ENCODE measurements at regions not wholly inside any gene's neighbourhood (a gene's known extent, or its start where the extent isn't known, plus 50 kb on each side); places are given as distances from the start of the nearest gene placed in this dataset.

DNA sequence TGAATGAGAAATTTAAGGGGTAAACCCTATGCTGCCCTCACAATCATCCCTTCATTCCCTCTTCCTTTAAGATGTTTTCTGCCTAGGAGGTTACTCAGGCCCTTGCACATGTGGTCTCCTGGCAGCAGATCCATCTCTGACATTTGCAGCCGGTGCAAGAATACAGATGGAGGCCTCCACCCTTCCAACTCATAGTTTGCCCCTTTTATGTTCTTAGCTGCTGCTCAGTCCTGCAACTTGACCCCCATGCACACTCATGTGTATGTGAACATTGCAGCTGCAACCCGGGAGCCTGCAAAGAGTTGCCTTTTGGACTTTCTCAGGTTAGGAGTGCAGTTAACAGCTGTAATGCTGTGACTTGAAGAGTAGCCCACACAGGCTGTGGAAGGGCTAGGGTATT is 131.9 kb upstream of the SGK1 start:
- DNase-seq (ENCODE audit: low spot score, unreplicated experiment) = no peak
- H3K27ac Mint-ChIP-seq = no peak overlapping the region
- no peaks in the 10 kb centered on the region for H3K27me3 Mint-ChIP-seq
- H3K4me1 Mint-ChIP-seq (ENCODE audit: low read depth) = peaks cover 43% of the 10 kb centered on the region
- H3K4me3 Mint-ChIP-seq (ENCODE audit: low read depth) = no peak overlapping the region
- TF ChIP-seq, protein P1, sequence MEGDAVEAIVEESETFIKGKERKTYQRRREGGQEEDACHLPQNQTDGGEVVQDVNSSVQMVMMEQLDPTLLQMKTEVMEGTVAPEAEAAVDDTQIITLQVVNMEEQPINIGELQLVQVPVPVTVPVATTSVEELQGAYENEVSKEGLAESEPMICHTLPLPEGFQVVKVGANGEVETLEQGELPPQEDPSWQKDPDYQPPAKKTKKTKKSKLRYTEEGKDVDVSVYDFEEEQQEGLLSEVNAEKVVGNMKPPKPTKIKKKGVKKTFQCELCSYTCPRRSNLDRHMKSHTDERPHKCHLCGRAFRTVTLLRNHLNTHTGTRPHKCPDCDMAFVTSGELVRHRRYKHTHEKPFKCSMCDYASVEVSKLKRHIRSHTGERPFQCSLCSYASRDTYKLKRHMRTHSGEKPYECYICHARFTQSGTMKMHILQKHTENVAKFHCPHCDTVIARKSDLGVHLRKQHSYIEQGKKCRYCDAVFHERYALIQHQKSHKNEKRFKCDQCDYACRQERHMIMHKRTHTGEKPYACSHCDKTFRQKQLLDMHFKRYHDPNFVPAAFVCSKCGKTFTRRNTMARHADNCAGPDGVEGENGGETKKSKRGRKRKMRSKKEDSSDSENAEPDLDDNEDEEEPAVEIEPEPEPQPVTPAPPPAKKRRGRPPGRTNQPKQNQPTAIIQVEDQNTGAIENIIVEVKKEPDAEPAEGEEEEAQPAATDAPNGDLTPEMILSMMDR (IDR thresholded peaks at IDR 0.05; ENCODE audit: unreplicated experiment) = no peak
- H3K36me3 Mint-ChIP-seq (ENCODE audit: insufficient read depth) = no peaks in the 10 kb centered on the region
- no peaks in the 10 kb centered on the region for H3K9me3 Mint-ChIP-seq (ENCODE audit: low read depth)

- no peaks in the 10 kb centered on the region for H3K36me3 Mint-ChIP-seq (ENCODE audit: insufficient read depth)
- no peak overlapping the region for H3K27ac Mint-ChIP-seq
- no peak overlapping the region for H3K4me3 Mint-ChIP-seq (ENCODE audit: low read depth)
- no peak for DNase-seq (ENCODE audit: low spot score, unreplicated experiment)
- TF ChIP-seq, protein P1 (IDR thresholded peaks at IDR 0.05; ENCODE audit: unreplicated experiment) = no peak
- H3K27me3 Mint-ChIP-seq = no peaks in the 10 kb centered on the region
- peaks cover 35% of the 10 kb centered on the region for H3K4me1 Mint-ChIP-seq (ENCODE audit: low read depth)
- no peaks in the 10 kb centered on the region for H3K9me3 Mint-ChIP-seq (ENCODE audit: low read depth)
These were observed 131.1 kb upstream of the SGK1 start for GRCh38 chr6:134449004-134449403.

GRCh38 chr6:134447883-134448387 is 130.0 kb upstream of the SGK1 start:
- no peak for DNase-seq (ENCODE audit: low spot score, unreplicated experiment)
- Mint-ChIP-seq H3K27ac (no peak overlapping the region), H3K27me3 (no peaks in the 10 kb centered on the region), H3K9me3 (ENCODE audit: low read depth) (no peaks in the 10 kb centered on the region), H3K4me3 (ENCODE audit: low read depth) (no peak overlapping the region), H3K4me1 (ENCODE audit: low read depth) (peaks cover 26% of the 10 kb centered on the region), H3K36me3 (ENCODE audit: insufficient read depth) (no peaks in the 10 kb centered on the region)
- TF ChIP-seq, protein P1 (IDR thresholded peaks at IDR 0.05; ENCODE audit: unreplicated experiment) = no peak

GRCh38 chr6:134447423-134447822 is 129.5 kb upstream of the SGK1 start:
- Mint-ChIP-seq H3K4me1 (ENCODE audit: low read depth) (peaks cover 30% of the 10 kb centered on the region), H3K27me3 (no peaks in the 10 kb centered on the region), H3K4me3 (ENCODE audit: low read depth) (no peak overlapping the region), H3K36me3 (ENCODE audit: insufficient read depth) (no peaks in the 10 kb centered on the region), H3K27ac (no peak overlapping the region), H3K9me3 (ENCODE audit: low read depth) (no peaks in the 10 kb centered on the region)
- TF ChIP-seq, protein P1 (IDR thresholded peaks at IDR 0.05; ENCODE audit: unreplicated experiment) = no peak
- no peak for DNase-seq (ENCODE audit: low spot score, unreplicated experiment)

- H3K9me3 Mint-ChIP-seq (ENCODE audit: low read depth) = no peaks in the 10 kb centered on the region
- no peak for DNase-seq (ENCODE audit: low spot score, unreplicated experiment)
- peaks cover 30% of the 10 kb centered on the region for H3K4me1 Mint-ChIP-seq (ENCODE audit: low read depth)
- H3K4me3 Mint-ChIP-seq (ENCODE audit: low read depth) = no peak overlapping the region
- H3K27me3 Mint-ChIP-seq = no peaks in the 10 kb centered on the region
- no peaks in the 10 kb centered on the region for H3K36me3 Mint-ChIP-seq (ENCODE audit: insufficient read depth)
- TF ChIP-seq, protein P1 (IDR thresholded peaks at IDR 0.05; ENCODE audit: unreplicated experiment) = no peak
- no peak overlapping the region for H3K27ac Mint-ChIP-seq
These were observed 129.0 kb upstream of the SGK1 start for GRCh38 chr6:134446896-134447295.
